ENCODE measurements at regions not wholly inside any gene's neighbourhood (a gene's known extent, or its start where the extent isn't known, plus 50 kb on each side); places are given as distances from the start of the nearest gene placed in this dataset.

DNA sequence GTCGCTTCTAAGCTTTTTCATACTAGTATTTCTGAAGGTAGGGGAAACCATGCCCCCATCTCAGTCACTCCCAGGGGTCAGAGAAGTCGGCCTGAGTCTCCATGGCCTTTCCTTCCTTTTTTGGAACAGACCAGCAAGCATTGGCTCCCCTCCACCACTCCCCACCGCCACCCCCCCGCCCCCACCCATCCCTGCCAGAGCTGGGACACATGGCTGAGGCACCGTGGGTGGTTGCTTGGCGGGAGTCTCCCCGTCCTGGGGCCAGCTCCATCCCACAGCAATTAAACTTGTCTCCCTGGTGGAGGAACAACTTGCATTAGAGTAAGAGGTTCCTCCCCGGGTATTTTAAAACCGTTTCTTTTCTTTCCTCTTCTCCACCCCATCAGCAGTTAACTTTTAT, 100.8 kb upstream of the TFPI start:
- TF ChIP-seq EP300 (IDR thresholded peaks at IDR 0.05; ENCODE audit: low read depth) (no peak), POLR2A (IDR thresholded peaks at IDR 0.05) (no peak), POLR2AphosphoS5 (IDR thresholded peaks at IDR 0.05) (no peak)
- TF ChIP-seq, protein P1, sequence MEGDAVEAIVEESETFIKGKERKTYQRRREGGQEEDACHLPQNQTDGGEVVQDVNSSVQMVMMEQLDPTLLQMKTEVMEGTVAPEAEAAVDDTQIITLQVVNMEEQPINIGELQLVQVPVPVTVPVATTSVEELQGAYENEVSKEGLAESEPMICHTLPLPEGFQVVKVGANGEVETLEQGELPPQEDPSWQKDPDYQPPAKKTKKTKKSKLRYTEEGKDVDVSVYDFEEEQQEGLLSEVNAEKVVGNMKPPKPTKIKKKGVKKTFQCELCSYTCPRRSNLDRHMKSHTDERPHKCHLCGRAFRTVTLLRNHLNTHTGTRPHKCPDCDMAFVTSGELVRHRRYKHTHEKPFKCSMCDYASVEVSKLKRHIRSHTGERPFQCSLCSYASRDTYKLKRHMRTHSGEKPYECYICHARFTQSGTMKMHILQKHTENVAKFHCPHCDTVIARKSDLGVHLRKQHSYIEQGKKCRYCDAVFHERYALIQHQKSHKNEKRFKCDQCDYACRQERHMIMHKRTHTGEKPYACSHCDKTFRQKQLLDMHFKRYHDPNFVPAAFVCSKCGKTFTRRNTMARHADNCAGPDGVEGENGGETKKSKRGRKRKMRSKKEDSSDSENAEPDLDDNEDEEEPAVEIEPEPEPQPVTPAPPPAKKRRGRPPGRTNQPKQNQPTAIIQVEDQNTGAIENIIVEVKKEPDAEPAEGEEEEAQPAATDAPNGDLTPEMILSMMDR (IDR thresholded peaks at IDR 0.05), result no peak
